Cardiac muscle cell (in vitro differentiated cells and primary cell): ENCODE measurements at regions not wholly inside any gene's neighbourhood (a gene's known extent, or its start where the extent isn't known, plus 50 kb on each side); places are given as distances from the start of the nearest gene placed in this dataset.
A peak's percentile ranks its signal among the peaks of the same experiment; 100 is the strongest.

Experiments
- DNase-seq, 2 donors: peaks; one replicate each; pipeline versions ENCODE4 v3.0.0 to v3.0.0-alpha.2; 2010 to 2017; ENCODE audit warnings: low read depth in 1 of 2, low spot score in 1 of 2
- H3K27ac ChIP-seq: fragments of 200-600 bp; sonication (generic); 2 replicates; pipeline ENCODE4 v1.5.1; 2016
- H3K27me3 ChIP-seq: fragments of 200-600 bp; sonication (generic); 2 replicates; pipeline ENCODE4 v1.6.0; 2016; ENCODE audit warnings: control low read depth
- H3K36me3 ChIP-seq: fragments of 200-600 bp; sonication (generic); 2 replicates; pipeline ENCODE4 v1.5.1; 2016; ENCODE audit warnings: control low read depth
- H3K4me1 ChIP-seq: fragments of 200-600 bp; sonication (generic); 2 replicates; pipeline ENCODE4 v1.8.1; 2017; ENCODE audit warnings: low read depth, mild to moderate bottlenecking, mixed run types
- H3K4me3 ChIP-seq: fragments of 200-600 bp; sonication (generic); 2 replicates; pipeline ENCODE4 v1.5.1; 2016; ENCODE audit warnings: mild to moderate bottlenecking
- H3K9me3 ChIP-seq: fragments of 200-600 bp; sonication (generic); 2 replicates; pipeline ENCODE4 v1.5.1; 2017; ENCODE audit warnings: low read depth, mild to moderate bottlenecking, control low read depth
- CTCF ChIP-seq: IDR thresholded peaks from 2 replicates; pipeline ENCODE4 v1.5.1; 2012; ENCODE audit warnings: low read depth, mild to moderate bottlenecking, low read length

GRCh38 chrX:45860450-45860849, 659.8 kb upstream of the DIPK2B start:
- no peak overlapping the region for H3K27ac ChIP-seq
- no peaks in the 10 kb centered on the region for H3K36me3 ChIP-seq

GRCh38 chrX:45859407-45859806, 658.7 kb upstream of the DIPK2B start:
- TF ChIP-seq CTCF, result no peak
- Histone ChIP-seq H3K4me1 (no peaks in the 10 kb centered on the region), H3K36me3 (no peaks in the 10 kb centered on the region), H3K27ac (no peak overlapping the region), H3K4me3 (no peak overlapping the region), H3K27me3 (no peaks in the 10 kb centered on the region), H3K9me3 (no peaks in the 10 kb centered on the region)
- no peak for DNase-seq

More at GRCh38 chrX:45860450-45860849, 659.8 kb upstream of the DIPK2B start:
- H3K4me1 ChIP-seq, result no peaks in the 10 kb centered on the region
- H3K27me3 ChIP-seq, result no peaks in the 10 kb centered on the region
- no peaks in the 10 kb centered on the region for H3K9me3 ChIP-seq
- no peak for TF ChIP-seq CTCF
- no peak overlapping the region for H3K4me3 ChIP-seq
- no peak for DNase-seq

- DNase-seq, result no peak
- no peaks in the 10 kb centered on the region for H3K36me3 ChIP-seq
- no peaks in the 10 kb centered on the region for H3K4me1 ChIP-seq
- H3K4me3 ChIP-seq, result no peak overlapping the region
- H3K27ac ChIP-seq, result no peak overlapping the region
- H3K27me3 ChIP-seq, result peaks cover 4% of the 10 kb centered on the region
- H3K9me3 ChIP-seq, result no peaks in the 10 kb centered on the region
- no peak for TF ChIP-seq CTCF
These were observed 652.2 kb upstream of the DIPK2B start for GRCh38 chrX:45852884-45853283.

- Histone ChIP-seq H3K36me3 (no peaks in the 10 kb centered on the region), H3K27me3 (peaks cover 4% of the 10 kb centered on the region), H3K27ac (no peak overlapping the region), H3K4me1 (no peaks in the 10 kb centered on the region), H3K9me3 (no peaks in the 10 kb centered on the region), H3K4me3 (peak overlapping the region; percentile 50)
- no peak for TF ChIP-seq CTCF
- DNase-seq, result peak in 1 of 2 donors; percentile 37
These were observed 650.8 kb upstream of the DIPK2B start for GRCh38 chrX:45851434-45851991.

GRCh38 chrX:45850775-45851433, 650.2 kb upstream of the DIPK2B start:
- Histone ChIP-seq H3K4me3 (peak overlapping the region; percentile 50), H3K9me3 (no peaks in the 10 kb centered on the region), H3K4me1 (no peaks in the 10 kb centered on the region), H3K27me3 (peaks cover 4% of the 10 kb centered on the region), H3K27ac (no peak overlapping the region), H3K36me3 (no peaks in the 10 kb centered on the region)
- peak; percentile 17 to 42 for DNase-seq
- TF ChIP-seq CTCF, result no peak
